Mononuclear cell (primary cell): ENCODE measurements at regions not wholly inside any gene's neighbourhood (a gene's known extent, or its start where the extent isn't known, plus 50 kb on each side); places are given as distances from the start of the nearest gene placed in this dataset.

Experiments used
- H3K27me3 ChIP-seq: 2 replicates; pipeline ENCODE4 v1.6.0; 2011; ENCODE audit warnings: low read length, control low read depth; ENCODE audit not compliant: insufficient read depth
- H3K4me1 ChIP-seq: 2 replicates; pipeline ENCODE4 v1.5.1; 2011; ENCODE audit warnings: mild to moderate bottlenecking, low read length, control low read depth; ENCODE audit not compliant: insufficient read depth
- H3K4me3 ChIP-seq: 2 replicates; pipeline ENCODE4 v1.5.1; 2011; ENCODE audit warnings: mild to moderate bottlenecking, low read length, moderate library complexity
- H3K9me3 ChIP-seq: 2 replicates; pipeline ENCODE4 v1.5.1; 2011; ENCODE audit warnings: low read depth, mild to moderate bottlenecking, control low read depth, low read length

GRCh38 chr5:164376843-164377242 is 871.4 kb downstream of the MAT2B start:
- Histone ChIP-seq H3K4me3 (no peak overlapping the region), H3K9me3 (peaks cover 6% of the 10 kb centered on the region), H3K27me3 (no peaks in the 10 kb centered on the region), H3K4me1 (no peaks in the 10 kb centered on the region)

- Histone ChIP-seq H3K4me3 (no peak overlapping the region), H3K27me3 (no peaks in the 10 kb centered on the region), H3K9me3 (peaks cover 9% of the 10 kb centered on the region), H3K4me1 (no peaks in the 10 kb centered on the region)
These were observed 872.3 kb downstream of the MAT2B start for GRCh38 chr5:164377746-164378145.

GRCh38 chr5:164383662-164384061 is 878.2 kb downstream of the MAT2B start:
- Histone ChIP-seq H3K27me3 (no peaks in the 10 kb centered on the region), H3K4me3 (no peak overlapping the region), H3K4me1 (no peaks in the 10 kb centered on the region), H3K9me3 (peaks cover 27% of the 10 kb centered on the region)

GRCh38 chr5:164392531-164392930 is 887.1 kb downstream of the MAT2B start:
- Histone ChIP-seq H3K4me1 (no peaks in the 10 kb centered on the region), H3K4me3 (no peak overlapping the region), H3K9me3 (no peaks in the 10 kb centered on the region), H3K27me3 (no peaks in the 10 kb centered on the region)

GRCh38 chr5:164394686-164395194 is 889.3 kb downstream of the MAT2B start:
- Histone ChIP-seq H3K4me3 (no peak overlapping the region), H3K9me3 (no peaks in the 10 kb centered on the region), H3K27me3 (no peaks in the 10 kb centered on the region), H3K4me1 (no peaks in the 10 kb centered on the region)

- no peaks in the 10 kb centered on the region for H3K4me1 ChIP-seq
- no peak overlapping the region for H3K4me3 ChIP-seq
- H3K9me3 ChIP-seq = no peaks in the 10 kb centered on the region
- no peaks in the 10 kb centered on the region for H3K27me3 ChIP-seq
These were observed 907.1 kb downstream of the MAT2B start for GRCh38 chr5:164412531-164412930.

GRCh38 chr5:164420161-164420560 is 914.7 kb downstream of the MAT2B start:
- H3K4me1 ChIP-seq = no peaks in the 10 kb centered on the region

GRCh38 chr5:164422400-164422799 is 917.0 kb downstream of the MAT2B start:
- no peaks in the 10 kb centered on the region for H3K27me3 ChIP-seq
- no peaks in the 10 kb centered on the region for H3K4me1 ChIP-seq
- peaks cover 13% of the 10 kb centered on the region for H3K9me3 ChIP-seq
- no peak overlapping the region for H3K4me3 ChIP-seq

More at GRCh38 chr5:164420161-164420560, 914.7 kb downstream of the MAT2B start:
- Histone ChIP-seq H3K27me3 (no peaks in the 10 kb centered on the region), H3K4me3 (no peak overlapping the region), H3K9me3 (peaks cover 13% of the 10 kb centered on the region)

- H3K27me3 ChIP-seq = no peaks in the 10 kb centered on the region
- no peak overlapping the region for H3K4me3 ChIP-seq
- no peaks in the 10 kb centered on the region for H3K9me3 ChIP-seq
- H3K4me1 ChIP-seq = no peaks in the 10 kb centered on the region
These were observed 926.4 kb downstream of the MAT2B start for GRCh38 chr5:164431634-164432304.

- Histone ChIP-seq H3K4me1 (no peaks in the 10 kb centered on the region), H3K4me3 (no peak overlapping the region), H3K9me3 (no peaks in the 10 kb centered on the region), H3K27me3 (no peaks in the 10 kb centered on the region)
These were observed 927.9 kb downstream of the MAT2B start for GRCh38 chr5:164433106-164433870.

- Histone ChIP-seq H3K4me3 (no peak overlapping the region), H3K27me3 (no peaks in the 10 kb centered on the region), H3K9me3 (no peaks in the 10 kb centered on the region), H3K4me1 (no peaks in the 10 kb centered on the region)
These were observed 930.2 kb downstream of the MAT2B start for GRCh38 chr5:164435576-164435975.

GRCh38 chr5:164439799-164440198 is 934.4 kb downstream of the MAT2B start:
- H3K4me1 ChIP-seq = no peaks in the 10 kb centered on the region
- no peak overlapping the region for H3K4me3 ChIP-seq
- H3K27me3 ChIP-seq = no peaks in the 10 kb centered on the region
- H3K9me3 ChIP-seq = no peaks in the 10 kb centered on the region

- no peaks in the 10 kb centered on the region for H3K9me3 ChIP-seq
- no peaks in the 10 kb centered on the region for H3K4me1 ChIP-seq
- no peak overlapping the region for H3K4me3 ChIP-seq
- H3K27me3 ChIP-seq = no peaks in the 10 kb centered on the region
These were observed 944.0 kb downstream of the MAT2B start for GRCh38 chr5:164449460-164449859.

GRCh38 chr5:164466033-164466432 is 960.6 kb downstream of the MAT2B start:
- H3K4me1 ChIP-seq = no peaks in the 10 kb centered on the region
- H3K9me3 ChIP-seq = no peaks in the 10 kb centered on the region
- H3K4me3 ChIP-seq = no peak overlapping the region
- H3K27me3 ChIP-seq = no peaks in the 10 kb centered on the region

GRCh38 chr5:164470312-164470711 is 964.9 kb downstream of the MAT2B start:
- Histone ChIP-seq H3K4me1 (no peaks in the 10 kb centered on the region), H3K4me3 (no peak overlapping the region), H3K27me3 (no peaks in the 10 kb centered on the region), H3K9me3 (no peaks in the 10 kb centered on the region)
